DMS53 (cell line): ENCODE measurements at regions not wholly inside any gene's neighbourhood (a gene's known extent, or its start where the extent isn't known, plus 50 kb on each side); places are given as distances from the start of the nearest gene placed in this dataset.

Source experiments
- DNase-seq: peaks from one replicate; lab custom pipeline; 2025; lab: John Stamatoyannopoulos, UW

- no peak for DNase-seq
Measured at GRCh38 chr2:196534495-196534894, 105.0 kb upstream of the CCDC150 start.

DNA sequence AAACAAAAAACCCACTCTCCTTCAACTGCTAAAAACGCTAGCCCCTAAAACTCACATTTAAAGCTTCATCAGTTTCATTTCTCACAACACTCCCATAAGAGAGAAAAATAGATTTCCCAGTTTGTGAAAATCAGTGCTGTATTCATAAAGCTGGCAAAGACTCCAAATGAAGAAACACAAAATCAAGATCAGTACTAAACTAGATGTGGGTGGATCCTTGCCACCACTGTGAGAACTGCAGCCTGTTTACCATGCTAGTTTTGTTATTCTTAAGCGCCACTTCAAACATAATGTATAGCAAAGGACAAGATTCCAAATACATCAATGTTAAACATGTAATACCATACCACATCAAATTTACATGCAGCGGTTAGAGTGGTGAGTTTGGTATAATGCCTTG, 104.5 kb upstream of the CCDC150 start:
- no peak for DNase-seq

- peak; percentile 17 for DNase-seq
Measured at GRCh38 chr2:196535742-196536141, 103.8 kb upstream of the CCDC150 start.

DNA sequence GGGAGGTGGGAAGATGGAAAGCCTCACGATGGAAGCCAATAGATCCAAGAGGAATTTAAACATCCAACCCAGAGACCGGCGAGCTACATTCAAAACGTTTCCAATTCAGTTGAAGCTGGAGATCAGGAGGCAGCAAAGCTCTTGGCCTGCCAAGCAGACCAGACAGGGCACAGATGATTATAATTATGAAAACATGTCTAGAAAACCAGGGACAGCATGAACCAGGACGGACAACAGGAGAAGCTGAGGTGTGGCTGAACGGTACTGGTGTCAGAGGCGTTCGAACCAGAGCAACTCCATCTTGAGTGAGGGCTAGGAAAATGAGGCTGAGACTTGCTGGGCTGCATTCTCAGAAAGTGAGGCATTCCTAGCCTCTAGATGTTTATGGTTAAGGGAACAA, 102.2 kb upstream of the CCDC150 start:
- no peak for DNase-seq

- no peak for DNase-seq
Measured at GRCh38 chr2:196538189-196538588, 101.3 kb upstream of the CCDC150 start.

GRCh38 chr2:196538646-196539045, 100.9 kb upstream of the CCDC150 start:
- DNase-seq, result no peak

- no peak for DNase-seq
Measured at GRCh38 chr2:196544906-196545433, 94.5 kb upstream of the CCDC150 start.

GRCh38 chr2:196546151-196546919, 93.2 kb upstream of the CCDC150 start:
- no peak for DNase-seq

GRCh38 chr2:196549052-196549451, 90.5 kb upstream of the CCDC150 start:
- no peak for DNase-seq

GRCh38 chr2:196551014-196551413, 88.5 kb upstream of the CCDC150 start:
- DNase-seq, result no peak

DNA sequence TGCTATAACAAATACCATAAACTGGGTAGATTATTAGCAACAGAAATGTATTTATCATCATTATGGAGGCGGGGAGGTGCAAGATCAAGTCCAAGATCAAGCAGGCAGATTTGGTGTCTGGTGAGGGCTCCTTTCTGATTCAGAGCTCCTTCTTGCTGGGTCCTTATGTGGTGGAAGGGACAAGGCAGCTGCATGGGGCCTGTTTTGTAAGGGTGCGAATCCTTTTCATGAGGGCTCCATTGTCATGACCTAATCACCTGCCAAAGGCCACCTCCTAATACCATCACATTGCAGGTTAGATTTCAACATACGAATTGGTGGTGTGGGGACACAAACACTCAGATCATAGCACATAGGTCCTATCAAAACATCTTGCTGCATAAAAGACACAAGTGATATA, 84.4 kb upstream of the CCDC150 start:
- DNase-seq, result no peak

DNA sequence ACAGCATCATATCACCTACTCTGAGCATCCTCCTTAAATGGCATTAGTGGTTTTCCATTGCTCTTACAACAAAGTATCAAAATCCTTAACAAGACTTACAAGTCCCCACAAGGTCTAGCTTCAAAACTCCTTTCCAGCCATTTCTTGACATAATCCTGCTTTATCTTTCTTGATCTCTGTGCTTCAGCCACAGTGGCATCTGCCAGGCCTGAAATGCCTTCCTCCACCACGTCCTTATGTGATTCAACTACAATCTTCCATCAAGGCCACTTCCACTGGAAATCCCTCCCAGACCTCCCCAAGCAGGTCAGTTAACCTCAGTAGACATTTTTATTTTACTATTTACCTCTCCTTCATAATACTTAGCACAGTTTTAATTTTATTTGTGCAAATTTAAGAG, 83.8 kb upstream of the CCDC150 start:
- no peak for DNase-seq

GRCh38 chr2:196558497-196558896, 81.0 kb upstream of the CCDC150 start:
- DNase-seq, result no peak

DNA sequence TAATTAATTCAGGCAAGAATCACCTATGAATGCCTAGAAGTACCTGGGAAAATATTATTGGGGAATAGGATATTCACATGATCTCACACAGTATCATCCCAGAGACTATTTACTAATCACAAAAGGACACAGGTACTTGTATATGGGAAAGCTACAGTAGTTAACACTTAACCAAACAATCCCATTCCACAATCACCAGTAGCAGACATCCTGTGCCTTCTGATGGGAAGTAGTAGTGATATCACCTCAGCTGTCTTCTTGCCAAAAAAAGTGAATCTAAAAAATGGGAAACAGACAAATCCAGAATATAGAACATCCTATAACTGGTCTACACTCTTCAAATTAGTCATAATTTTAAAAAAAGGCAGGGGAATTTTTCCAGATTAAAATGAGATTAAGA, 75.6 kb upstream of the CCDC150 start:
- peak; percentile 52 for DNase-seq

- DNase-seq, result no peak
Measured at GRCh38 chr2:196565106-196565765, 74.3 kb upstream of the CCDC150 start.

GRCh38 chr2:196565982-196566381, 73.5 kb upstream of the CCDC150 start:
- DNase-seq, result no peak

DNA sequence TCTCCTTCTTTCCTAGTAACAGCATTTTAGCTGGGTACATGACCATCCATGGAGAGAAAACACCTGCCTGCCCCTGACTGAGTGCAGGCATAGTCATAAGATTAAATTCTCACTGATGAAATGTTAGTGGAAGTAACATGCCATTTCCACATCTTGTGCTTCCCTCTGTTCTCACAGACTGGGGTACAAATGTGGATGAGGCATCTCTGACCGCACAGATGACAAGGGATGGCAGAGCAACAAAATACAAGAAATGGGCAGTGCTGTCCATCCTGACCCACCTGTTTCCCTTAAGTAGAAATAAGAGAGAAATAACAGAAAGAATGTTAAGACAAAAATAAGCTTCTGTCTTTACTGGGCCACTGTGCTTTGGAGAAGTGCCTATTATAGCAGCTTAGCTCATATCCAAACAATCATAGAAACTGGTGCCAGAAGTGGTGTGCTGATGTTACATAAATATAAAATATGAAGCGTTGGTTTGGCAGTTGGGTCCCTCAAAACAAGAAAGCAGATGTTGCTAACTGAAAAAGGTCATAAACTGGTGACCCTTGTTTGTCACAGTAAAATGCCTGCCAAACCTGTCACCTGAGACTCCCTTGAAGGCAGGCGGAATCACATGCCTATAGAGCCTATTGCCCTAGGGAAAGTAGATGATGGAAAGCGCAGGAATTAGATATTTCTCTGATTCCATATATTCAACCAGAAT, 72.4 kb upstream of the CCDC150 start:
- no peak for DNase-seq

- no peak for DNase-seq
Measured at GRCh38 chr2:196568506-196568905, 71.0 kb upstream of the CCDC150 start.

- peak; percentile 7 for DNase-seq
Measured at GRCh38 chr2:196584903-196585302, 54.6 kb upstream of the CCDC150 start.

- DNase-seq, result peak; percentile 96
Measured at GRCh38 chr2:196586511-196586991, 53.0 kb upstream of the CCDC150 start.

DNA sequence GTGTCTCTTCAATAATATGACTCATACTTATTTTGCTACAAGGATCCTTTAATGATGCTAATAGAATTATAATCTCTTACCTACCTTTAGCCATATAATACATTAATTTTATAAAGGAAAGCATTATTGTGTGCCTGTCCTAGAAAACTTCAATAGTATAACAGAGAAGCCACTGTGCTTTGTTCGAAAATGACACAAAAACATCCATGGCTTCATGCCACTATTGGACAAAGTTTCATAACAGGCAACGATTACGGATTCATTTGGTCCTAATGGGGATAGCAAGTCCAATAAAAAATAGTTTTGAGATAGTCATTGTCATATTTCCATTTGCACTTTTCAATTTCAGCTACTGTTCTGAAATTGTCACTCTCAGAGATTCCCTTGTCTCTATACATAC, 52.5 kb upstream of the CCDC150 start:
- DNase-seq, result no peak

GRCh38 chr2:196587739-196588138, 51.8 kb upstream of the CCDC150 start:
- DNase-seq, result peak; percentile 28

GRCh38 chr2:196589419-196589818, 50.1 kb upstream of the CCDC150 start:
- no peak for DNase-seq
